Fibroblast of skin of left biceps (primary cell): ENCODE measurements at regions not wholly inside any gene's neighbourhood (a gene's known extent, or its start where the extent isn't known, plus 50 kb on each side); places are given as distances from the start of the nearest gene placed in this dataset.

ENCODE experiments used
- DNase-seq, 2 experiments: peaks; one replicate each; pipeline ENCODE4 v3.0.0-alpha.2; 2013; ENCODE audit warnings: low read depth in 2 of 2

- no peak for DNase-seq
These were observed 164.8 kb upstream of the ADRA1B start for GRCh38 chr5:159751459-159751858.

GRCh38 chr5:159752622-159753275, 163.5 kb upstream of the ADRA1B start:
- no peak for DNase-seq

DNA sequence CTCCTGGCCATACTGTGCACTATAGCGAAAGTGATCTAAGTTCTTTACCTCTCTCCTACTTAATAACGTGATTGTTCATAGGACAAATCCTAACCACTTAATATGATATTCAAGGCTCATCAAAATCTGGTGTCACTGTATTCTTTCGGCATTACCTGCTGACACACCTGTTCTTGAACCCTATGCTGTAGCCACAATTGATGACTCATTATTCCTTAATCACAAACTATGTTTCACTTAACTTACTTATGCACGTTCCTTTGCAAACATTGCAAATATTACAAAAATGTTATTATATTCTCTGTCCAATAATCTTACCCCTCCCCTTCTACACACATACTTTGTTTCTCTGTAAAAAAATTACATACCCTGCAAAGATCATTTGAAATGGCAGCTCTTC, 158.1 kb upstream of the ADRA1B start:
- DNase-seq = no peak

GRCh38 chr5:159759791-159760290, 156.4 kb upstream of the ADRA1B start:
- no peak for DNase-seq

DNA sequence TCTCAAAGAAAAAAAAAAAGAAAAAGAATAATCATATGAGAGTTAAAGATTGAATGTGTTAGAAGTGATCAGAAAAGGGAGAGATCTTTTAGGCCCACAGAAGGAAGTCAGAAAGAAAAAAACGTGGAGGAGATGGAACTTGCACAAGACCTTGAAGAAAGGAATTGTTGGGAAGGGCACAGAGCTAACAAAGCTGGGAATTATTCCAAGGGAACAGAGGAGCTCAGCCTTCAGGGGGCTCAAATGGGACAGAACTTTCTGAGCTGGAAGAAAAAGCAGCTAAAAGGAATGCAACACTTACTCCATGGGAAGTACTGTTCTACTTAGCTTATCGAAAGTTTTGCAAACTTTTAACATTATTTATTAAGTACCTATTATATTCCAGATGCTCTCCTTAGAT, 153.4 kb upstream of the ADRA1B start:
- DNase-seq = no peak

DNA sequence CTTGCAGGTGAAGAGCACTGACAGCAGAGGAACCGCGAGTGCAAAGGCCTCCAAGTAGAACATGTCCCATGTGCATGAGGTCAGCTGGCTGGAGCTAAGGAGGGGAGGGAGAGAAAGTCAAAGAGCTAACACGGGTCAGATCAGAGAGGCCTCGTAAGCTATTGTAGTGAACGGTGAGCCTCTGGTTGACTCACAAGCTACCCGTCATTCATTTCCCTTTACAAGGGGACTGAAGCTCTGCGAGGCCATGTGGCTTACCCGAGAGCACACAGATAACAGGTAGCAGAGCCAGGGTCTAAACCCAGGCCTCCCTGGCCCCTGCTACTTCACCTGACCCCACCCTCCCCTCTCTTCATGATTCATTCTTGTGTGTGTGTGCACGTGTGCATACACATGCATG, 152.7 kb upstream of the ADRA1B start:
- DNase-seq = no peak

DNA sequence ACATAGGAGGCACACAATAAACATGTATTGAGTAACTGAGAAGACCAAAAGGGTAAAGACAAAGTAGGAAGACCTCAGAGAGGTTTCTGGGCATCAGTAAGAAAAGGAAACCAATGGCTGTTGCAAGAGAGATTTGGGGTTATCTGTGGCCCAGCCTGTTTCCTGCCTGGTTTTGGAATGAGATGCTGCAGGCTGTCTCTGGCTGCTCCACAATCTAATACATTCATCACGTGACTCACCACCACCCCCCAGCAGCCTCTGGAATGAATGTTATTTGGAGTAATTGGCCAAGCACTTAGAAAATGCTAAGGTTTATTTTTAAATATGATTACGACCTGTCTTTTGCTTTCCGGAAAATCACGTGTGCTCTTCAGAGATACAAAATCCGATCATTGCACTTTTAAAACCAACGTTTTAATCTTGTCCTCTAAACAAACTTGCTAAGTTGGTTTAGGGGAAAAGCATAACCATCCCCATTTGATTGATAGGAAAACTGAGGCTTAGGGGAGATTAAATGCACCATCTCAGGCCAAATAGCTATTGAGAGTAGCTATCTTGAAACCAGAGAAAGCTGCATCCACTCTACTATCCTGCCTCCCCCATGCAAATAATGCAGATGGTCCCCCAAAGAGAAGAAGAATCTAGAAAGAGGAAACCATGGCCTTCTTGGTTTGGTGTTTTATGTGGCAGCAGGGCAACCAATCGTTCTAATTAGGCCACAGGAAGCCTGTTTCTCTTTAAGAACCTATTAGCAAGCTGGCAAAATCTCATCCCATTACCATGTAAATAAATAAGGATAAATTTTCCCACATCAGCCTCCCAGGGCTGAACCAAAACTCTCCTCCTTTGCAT, 151.8 kb upstream of the ADRA1B start:
- peak; percentile 93 for DNase-seq

GRCh38 chr5:159765135-159765433, 151.2 kb upstream of the ADRA1B start:
- DNase-seq = no peak

DNA sequence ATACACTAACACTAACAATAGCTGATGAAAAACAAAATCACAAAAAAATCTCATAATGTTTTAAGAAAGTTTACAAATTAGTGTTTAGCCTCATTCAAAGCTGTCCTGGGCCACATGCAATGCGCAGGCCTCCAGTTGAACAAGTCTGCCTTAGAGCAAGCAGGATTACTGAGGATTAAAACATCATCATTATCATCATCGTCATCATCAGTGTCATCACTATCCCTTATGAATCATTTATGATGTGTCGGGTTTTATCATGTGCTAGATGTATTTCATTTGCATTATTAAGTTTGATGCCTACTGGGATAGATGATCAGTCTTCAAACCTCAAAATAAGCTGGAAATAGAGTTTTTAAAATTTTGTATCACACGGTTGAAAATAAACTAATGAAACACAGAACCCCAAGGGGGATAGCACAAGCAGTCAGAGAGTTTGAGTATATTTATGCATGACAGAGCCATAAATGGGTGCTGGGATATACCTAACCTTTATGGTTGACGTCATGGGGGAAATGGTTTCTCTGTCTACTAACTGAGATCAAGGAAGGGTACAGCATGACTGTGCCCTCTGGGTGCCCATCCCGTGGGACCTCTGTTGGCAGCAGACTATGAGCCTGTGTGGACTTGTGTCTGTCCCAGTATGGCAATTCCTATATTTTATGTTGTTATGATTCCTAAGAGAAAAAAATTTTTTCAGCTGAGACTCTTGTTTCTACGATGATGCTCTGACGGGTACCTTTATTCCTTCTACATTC, 150.3 kb upstream of the ADRA1B start:
- no peak for DNase-seq

DNA sequence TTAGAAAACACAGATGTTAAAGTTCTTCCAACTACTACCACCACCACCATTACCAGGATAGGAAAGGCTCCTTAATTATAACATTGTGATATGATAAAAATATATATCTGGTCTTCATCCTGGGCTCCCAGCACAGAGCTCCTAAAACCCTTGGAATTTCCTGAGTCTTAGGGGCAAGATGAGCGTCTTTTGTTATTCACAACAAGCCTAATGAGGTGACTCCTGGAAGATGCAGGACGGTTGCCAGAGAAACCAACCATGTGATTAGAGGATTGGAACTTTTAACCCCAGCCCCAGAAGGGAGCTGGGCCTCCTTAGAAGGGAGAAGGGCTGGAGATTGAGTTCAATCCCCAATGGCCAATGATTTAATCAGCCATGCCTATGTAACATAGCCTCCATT, 148.0 kb upstream of the ADRA1B start:
- DNase-seq = no peak

- no peak for DNase-seq
These were observed 143.6 kb upstream of the ADRA1B start for GRCh38 chr5:159772698-159773061.

DNA sequence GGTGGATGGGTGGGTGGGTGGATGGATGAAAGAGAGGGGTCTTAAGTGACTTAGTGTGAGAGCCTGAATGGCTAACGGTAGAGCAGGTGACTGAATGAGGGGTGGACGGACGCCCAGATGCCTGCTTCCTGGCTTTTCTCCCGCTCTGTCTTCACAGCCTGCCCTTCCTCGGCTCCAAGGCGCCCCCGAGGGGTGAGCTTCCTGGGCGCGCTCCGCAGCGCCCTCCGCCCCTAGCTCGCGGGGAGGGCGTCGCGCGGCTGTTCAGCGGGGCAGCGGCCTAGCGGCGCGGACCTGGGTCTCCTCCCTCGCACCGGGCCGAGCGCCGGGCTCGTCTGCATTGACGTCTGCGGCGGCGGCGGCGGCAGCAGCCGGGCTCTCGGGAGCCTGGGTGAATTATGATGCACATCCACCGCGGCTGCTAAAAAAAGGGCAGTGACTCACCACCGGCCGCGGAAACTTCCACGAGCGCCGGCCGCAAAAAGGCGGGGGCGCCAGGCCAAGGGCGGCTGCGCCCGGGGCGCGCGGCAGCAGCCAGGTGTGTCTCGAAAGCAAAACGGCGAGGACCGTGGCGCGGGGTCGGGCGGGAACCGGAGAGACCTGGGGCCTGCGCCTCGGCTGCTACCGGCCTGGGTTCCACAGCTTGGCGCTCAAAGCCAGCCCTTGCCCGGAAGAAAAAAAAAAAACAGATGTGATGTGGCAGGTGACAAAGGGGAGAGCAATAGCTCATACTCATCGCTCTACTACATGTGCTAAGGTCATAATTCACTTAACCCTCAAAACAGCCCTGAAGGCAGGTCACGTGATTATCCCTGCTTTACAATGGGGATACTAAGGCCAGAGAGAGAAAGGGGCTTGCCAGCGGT, 143.0 kb upstream of the ADRA1B start:
- DNase-seq = peak; percentile 62 to 68

DNA sequence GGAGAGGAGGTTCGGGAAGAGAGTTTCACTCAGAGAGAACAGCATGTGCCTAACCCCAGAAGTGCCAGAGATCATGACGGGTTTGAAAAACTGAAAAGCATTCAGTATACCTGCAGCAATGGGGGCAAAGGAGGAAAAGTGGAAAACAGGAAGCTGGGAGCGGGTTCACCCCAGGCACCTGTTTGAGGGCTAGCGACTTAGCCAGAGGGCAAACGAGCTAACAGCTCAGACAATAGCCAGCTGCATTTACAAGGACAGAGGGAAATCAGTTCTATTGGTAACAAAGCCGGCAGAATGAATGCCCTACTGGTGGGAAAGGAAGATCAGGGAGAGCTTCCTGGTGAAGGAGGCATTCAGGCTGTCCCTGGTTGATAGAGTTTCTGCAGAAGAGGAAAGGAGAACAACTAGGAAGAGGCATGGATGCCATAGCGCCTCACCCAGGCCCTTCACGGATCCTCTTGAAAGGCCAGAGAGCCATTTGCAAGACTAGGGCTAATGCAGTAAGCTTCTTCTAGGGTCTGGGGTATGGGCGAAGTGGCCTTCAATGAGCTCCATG, 141.7 kb upstream of the ADRA1B start:
- DNase-seq = no peak

GRCh38 chr5:159775890-159776289, 140.4 kb upstream of the ADRA1B start:
- no peak for DNase-seq

- DNase-seq = no peak
These were observed 139.1 kb upstream of the ADRA1B start for GRCh38 chr5:159777049-159777660.

DNA sequence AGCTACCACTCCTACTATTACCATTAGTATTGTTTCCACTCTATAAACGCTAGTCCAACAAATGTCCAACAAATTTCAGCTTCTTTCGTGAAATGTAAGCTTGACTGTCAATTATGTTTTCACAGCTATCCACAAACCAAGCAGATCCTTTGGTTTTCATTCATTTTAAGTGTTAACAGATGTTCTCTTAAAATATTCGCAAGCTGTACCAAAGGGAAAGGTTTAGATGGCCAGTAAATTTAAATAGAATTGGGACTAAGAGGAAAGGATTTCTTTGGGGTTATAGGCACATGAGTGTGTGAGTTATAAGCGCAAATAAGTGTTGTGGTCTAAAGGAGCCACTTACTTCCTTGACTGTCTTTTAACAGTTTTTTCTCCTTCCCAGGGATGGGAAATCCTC, 136.8 kb upstream of the ADRA1B start:
- DNase-seq = no peak

DNA sequence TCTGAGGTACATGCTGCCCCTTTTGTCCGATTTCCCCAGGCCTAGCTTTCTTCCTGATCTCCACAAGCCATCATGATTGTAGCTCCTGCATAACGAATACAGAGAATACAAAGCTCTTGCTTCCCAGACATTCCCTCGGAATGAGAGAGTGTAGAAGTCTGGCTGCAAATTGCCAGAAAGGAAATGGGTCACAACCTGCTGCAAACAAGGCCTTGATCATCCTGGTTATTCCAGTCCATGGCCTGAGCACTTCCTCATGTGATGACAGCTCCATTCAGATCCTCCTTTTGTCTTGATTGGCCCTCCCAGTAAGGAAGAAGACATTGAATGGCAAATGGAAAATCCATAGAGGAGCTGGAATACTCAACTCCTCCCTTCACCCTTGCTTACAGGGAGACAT, 136.0 kb upstream of the ADRA1B start:
- DNase-seq = no peak

GRCh38 chr5:159781626-159782157, 134.6 kb upstream of the ADRA1B start:
- no peak for DNase-seq

DNA sequence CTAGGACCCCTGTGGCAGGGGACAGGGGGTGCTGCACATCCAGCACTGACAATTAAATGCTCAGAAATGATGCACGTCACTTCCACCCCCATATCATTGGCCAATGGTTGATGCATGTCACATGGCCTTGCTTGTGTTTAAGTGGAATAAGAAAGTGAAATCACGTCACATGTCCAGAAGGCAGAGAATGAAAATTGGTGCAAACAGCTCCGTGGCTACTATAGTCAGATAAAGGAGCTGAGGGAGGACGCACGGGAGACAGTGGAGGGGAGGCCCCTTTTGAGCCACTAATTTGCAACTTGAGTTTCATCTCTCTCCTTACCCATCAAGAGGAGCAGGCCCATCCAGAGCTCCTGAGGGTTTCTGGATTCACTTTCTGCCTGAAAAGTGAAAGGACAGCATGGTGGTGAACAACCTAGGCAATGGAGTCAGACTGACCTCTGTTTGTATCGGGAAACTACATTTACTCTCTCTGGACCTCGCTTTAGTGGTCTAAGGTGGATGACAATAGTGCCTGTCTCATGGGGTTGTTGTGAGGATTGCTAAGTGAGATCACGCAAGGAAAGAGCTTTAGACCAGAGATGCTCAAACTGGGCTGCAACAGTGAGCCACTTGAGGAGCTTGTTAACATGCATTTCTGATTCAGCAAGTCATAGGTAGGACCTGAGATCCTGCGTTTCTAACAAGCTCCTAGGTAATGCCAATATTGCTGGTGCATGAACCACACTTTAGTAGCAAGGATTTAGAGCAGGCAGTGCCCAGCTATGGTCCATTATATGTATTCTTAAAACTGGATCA, 133.9 kb upstream of the ADRA1B start:
- no peak for DNase-seq

GRCh38 chr5:159782995-159783300, 133.3 kb upstream of the ADRA1B start:
- no peak for DNase-seq
